ACC112 (cell line): ENCODE measurements at regions not wholly inside any gene's neighbourhood (a gene's known extent, or its start where the extent isn't known, plus 50 kb on each side); places are given as distances from the start of the nearest gene placed in this dataset.

Source experiments
- H2AFZ ChIP-seq: fragments of 200-600 bp; sonication (generic); one replicate; pipeline ENCODE4 v1.6.0; 2017; ENCODE audit warnings: antibody characterized with exemption, low read length; ENCODE audit not compliant: unreplicated experiment
- H3K27ac ChIP-seq: fragments of 200-600 bp; sonication (generic); 2 replicates; pipeline ENCODE4 v1.5.1; 2014; ENCODE audit warnings: low read depth, mild to moderate bottlenecking, antibody characterized with exemption, low read length, moderate library complexity
- H3K27me3 ChIP-seq: fragments of 200-600 bp; sonication (generic); 2 replicates; pipeline ENCODE4 v1.6.1; 2014; ENCODE audit warnings: mild to moderate bottlenecking, antibody characterized with exemption, low read length, moderate library complexity, mixed read lengths; ENCODE audit not compliant: insufficient read depth
- H3K36me3 ChIP-seq: fragments of 200-600 bp; sonication (generic); 2 replicates; pipeline ENCODE4 v1.6.1; 2016; ENCODE audit warnings: mild to moderate bottlenecking, antibody characterized with exemption, low read length, moderate library complexity, mixed read lengths; ENCODE audit not compliant: insufficient read depth
- H3K4me1 ChIP-seq: fragments of 200-600 bp; sonication (generic); one replicate; pipeline ENCODE4 v1.6.1; 2016; ENCODE audit warnings: low read length, mixed read lengths; ENCODE audit not compliant: insufficient read depth, unreplicated experiment, control insufficient read depth
- H3K4me3 ChIP-seq: fragments of 200-600 bp; sonication (generic); 2 replicates; pipeline ENCODE4 v1.5.1; 2014; ENCODE audit warnings: mild to moderate bottlenecking, low read depth, low read length
- H3K79me2 ChIP-seq: fragments of 200-600 bp; sonication (generic); one replicate; pipeline ENCODE4 v1.6.0; 2016; ENCODE audit warnings: low read length; ENCODE audit not compliant: control insufficient read depth, unreplicated experiment, insufficient read depth

- Histone ChIP-seq H3K27ac (no peak overlapping the region), H3K4me3 (no peak overlapping the region), H3K27me3 (no peaks in the 10 kb centered on the region), H3K36me3 (no peaks in the 10 kb centered on the region), H3K4me1 (no peaks in the 10 kb centered on the region), H2AFZ (no peak overlapping the region), H3K79me2 (no peaks in the 10 kb centered on the region)
Observed at GRCh38 chr18:24993628-24994027, 358.3 kb downstream of the ZNF521 start.

GRCh38 chr18:24995056-24995455, 356.9 kb downstream of the ZNF521 start:
- no peaks in the 10 kb centered on the region for H3K36me3 ChIP-seq
- no peaks in the 10 kb centered on the region for H3K4me1 ChIP-seq
- H3K27me3 ChIP-seq, result no peaks in the 10 kb centered on the region
- no peak overlapping the region for H3K4me3 ChIP-seq
- H3K27ac ChIP-seq, result no peak overlapping the region
- no peaks in the 10 kb centered on the region for H3K79me2 ChIP-seq
- H2AFZ ChIP-seq, result no peak overlapping the region

- Histone ChIP-seq H3K27me3 (no peaks in the 10 kb centered on the region), H3K36me3 (no peaks in the 10 kb centered on the region), H3K27ac (no peak overlapping the region), H3K4me3 (no peak overlapping the region), H2AFZ (no peak overlapping the region), H3K79me2 (no peaks in the 10 kb centered on the region), H3K4me1 (no peaks in the 10 kb centered on the region)
Observed at GRCh38 chr18:24995755-24996154, 356.2 kb downstream of the ZNF521 start.

GRCh38 chr18:24999650-25000267, 352.2 kb downstream of the ZNF521 start:
- Histone ChIP-seq H3K79me2 (no peaks in the 10 kb centered on the region), H3K4me1 (no peaks in the 10 kb centered on the region), H3K27ac (no peak overlapping the region), H2AFZ (no peak overlapping the region), H3K4me3 (no peak overlapping the region), H3K27me3 (peaks cover 5% of the 10 kb centered on the region; the same call in 1 of the 2 replicates), H3K36me3 (no peaks in the 10 kb centered on the region)

GRCh38 chr18:25001803-25002202, 350.2 kb downstream of the ZNF521 start:
- Histone ChIP-seq H2AFZ (no peak overlapping the region), H3K79me2 (no peaks in the 10 kb centered on the region), H3K36me3 (no peaks in the 10 kb centered on the region), H3K27ac (no peak overlapping the region), H3K4me3 (no peak overlapping the region), H3K27me3 (peaks cover 5% of the 10 kb centered on the region; the same call in 1 of the 2 replicates), H3K4me1 (no peaks in the 10 kb centered on the region)

GRCh38 chr18:25005541-25006403, 346.2 kb downstream of the ZNF521 start:
- Histone ChIP-seq H3K36me3 (no peaks in the 10 kb centered on the region), H2AFZ (no peak overlapping the region), H3K4me3 (no peak overlapping the region), H3K27me3 (peaks cover 5% of the 10 kb centered on the region; the same call in 1 of the 2 replicates), H3K4me1 (no peaks in the 10 kb centered on the region), H3K79me2 (no peaks in the 10 kb centered on the region), H3K27ac (no peak overlapping the region)

GRCh38 chr18:25010623-25011374, 341.2 kb downstream of the ZNF521 start:
- Histone ChIP-seq H2AFZ (no peak overlapping the region), H3K4me3 (no peak overlapping the region), H3K4me1 (no peaks in the 10 kb centered on the region), H3K79me2 (no peaks in the 10 kb centered on the region), H3K36me3 (no peaks in the 10 kb centered on the region), H3K27me3 (peaks cover 7% of the 10 kb centered on the region; the same call in 1 of the 2 replicates), H3K27ac (no peak overlapping the region)
